GM12891 (cell line): ENCODE measurements at regions not wholly inside any gene's neighbourhood (a gene's known extent, or its start where the extent isn't known, plus 50 kb on each side); places are given as distances from the start of the nearest gene placed in this dataset.

Source experiments
- PAX5 ChIP-seq: IDR thresholded peaks from 2 replicates; pipeline ENCODE4 v1.6.1; 2011; ENCODE audit warnings: low read length, moderate library complexity, mild to moderate bottlenecking; ENCODE audit not compliant: insufficient read depth, severe bottlenecking
- POLR2A ChIP-seq: IDR thresholded peaks from 2 replicates; pipeline ENCODE4 v1.6.1; 2011; ENCODE audit warnings: low read depth, low read length, control low read depth
- POLR2AphosphoS5 ChIP-seq: IDR thresholded peaks from 2 replicates; pipeline ENCODE4 v1.6.1; 2011; ENCODE audit warnings: low read depth, low read length, control low read depth
- POU2F2 ChIP-seq: IDR thresholded peaks from 2 replicates; pipeline ENCODE4 v1.6.1; 2011; ENCODE audit warnings: low read depth, mild to moderate bottlenecking, control low read depth, low read length, moderate library complexity

- TF ChIP-seq POLR2A: no peak
- TF ChIP-seq PAX5: no peak
- no peak for TF ChIP-seq POLR2AphosphoS5
- no peak for TF ChIP-seq POU2F2
Measured at GRCh38 chr2:78301166-78301789, 724.2 kb upstream of the REG3G start.
